MM.1S (cell line): ENCODE measurements at regions not wholly inside any gene's neighbourhood (a gene's known extent, or its start where the extent isn't known, plus 50 kb on each side); places are given as distances from the start of the nearest gene placed in this dataset.

Source experiments
- DNase-seq: peaks from one replicate; pipeline ENCODE4 v3.0.0-alpha.2; 2015
- H2AFZ ChIP-seq: fragments of 300-600 bp; sonication (generic); 2 replicates; pipeline ENCODE4 v1.6.0; 2016; ENCODE audit warnings: antibody characterized with exemption, low read length
- H3F3A ChIP-seq: fragments of 300-600 bp; sonication (generic); 2 replicates; pipeline ENCODE4 v1.6.1; 2016; ENCODE audit warnings: mild to moderate bottlenecking, antibody characterized with exemption, low read length, moderate library complexity, mixed read lengths; ENCODE audit not compliant: insufficient read depth
- H3K27ac ChIP-seq: fragments of 300-600 bp; sonication (generic); 2 replicates; pipeline ENCODE4 v1.5.1; 2016; ENCODE audit warnings: mild to moderate bottlenecking, low read length
- H3K27me3 ChIP-seq: fragments of 300-600 bp; sonication (generic); replicated peaks from 2 replicates; pipeline ENCODE4 v1.6.0; 2016; ENCODE audit warnings: low read length; ENCODE audit not compliant: insufficient read depth
- H3K36me3 ChIP-seq: fragments of 300-600 bp; sonication (generic); replicated peaks from 2 replicates; pipeline ENCODE4 v1.6.1; 2016; ENCODE audit warnings: mild to moderate bottlenecking, low read length, mixed read lengths; ENCODE audit not compliant: insufficient read depth
- H3K4me1 ChIP-seq: fragments of 300-600 bp; sonication (generic); 2 replicates; pipeline ENCODE4 v1.6.1; 2016; ENCODE audit warnings: low read length, mixed read lengths
- H3K4me2 ChIP-seq: fragments of 300-600 bp; sonication (generic); 2 replicates; pipeline ENCODE4 v1.6.0; 2016; ENCODE audit warnings: low read depth, low read length
- H3K4me3 ChIP-seq: fragments of 300-600 bp; sonication (generic); 2 replicates; pipeline ENCODE4 v1.5.1; 2016; ENCODE audit warnings: low read length, mixed read lengths
- H3K79me2 ChIP-seq: fragments of 300-600 bp; sonication (generic); 2 replicates; pipeline ENCODE4 v1.6.1; 2016; ENCODE audit warnings: mixed run types, low read length, mixed read lengths
- H3K9ac ChIP-seq: fragments of 300-600 bp; sonication (generic); 2 replicates; pipeline ENCODE4 v1.6.1; 2016; ENCODE audit warnings: low read length, mixed read lengths
- H3K9me2 ChIP-seq: fragments of 300-600 bp; sonication (generic); replicated peaks from 2 replicates; pipeline ENCODE4 v1.6.1; 2016; ENCODE audit warnings: mild to moderate bottlenecking, low read length, mixed read lengths; ENCODE audit not compliant: insufficient read depth
- H3K9me3 ChIP-seq: fragments of 300-600 bp; sonication (generic); replicated peaks from 2 replicates; pipeline ENCODE4 v1.6.1; 2016; ENCODE audit warnings: mild to moderate bottlenecking, low read length, mixed read lengths; ENCODE audit not compliant: insufficient read depth
- H4K20me1 ChIP-seq: fragments of 300-600 bp; sonication (generic); 2 replicates; pipeline ENCODE4 v1.6.1; 2016; ENCODE audit warnings: mild to moderate bottlenecking, low read length, moderate library complexity, mixed read lengths; ENCODE audit not compliant: insufficient read depth
- EZH2 ChIP-seq: fragments of 300-600 bp; sonication (generic); optimal IDR thresholded peaks from 2 replicates; pipeline ENCODE3; 2017; ENCODE audit warnings: low read depth, mild to moderate bottlenecking, antibody characterized with exemption, low read length, mixed read lengths
- EZH2phosphoT487 ChIP-seq: fragments of 300-600 bp; sonication (generic); IDR thresholded peaks from 2 replicates; pipeline ENCODE4 v1.6.1; 2018; ENCODE audit warnings: antibody characterized with exemption, low read length
- TF ChIP-seq, protein P1 (sequence below): fragments of 300-600 bp; sonication (generic); IDR thresholded peaks from 2 replicates; pipeline ENCODE4 v1.5.1; 2016; ENCODE audit warnings: antibody characterized with exemption, low read length, mixed read lengths

DNA sequence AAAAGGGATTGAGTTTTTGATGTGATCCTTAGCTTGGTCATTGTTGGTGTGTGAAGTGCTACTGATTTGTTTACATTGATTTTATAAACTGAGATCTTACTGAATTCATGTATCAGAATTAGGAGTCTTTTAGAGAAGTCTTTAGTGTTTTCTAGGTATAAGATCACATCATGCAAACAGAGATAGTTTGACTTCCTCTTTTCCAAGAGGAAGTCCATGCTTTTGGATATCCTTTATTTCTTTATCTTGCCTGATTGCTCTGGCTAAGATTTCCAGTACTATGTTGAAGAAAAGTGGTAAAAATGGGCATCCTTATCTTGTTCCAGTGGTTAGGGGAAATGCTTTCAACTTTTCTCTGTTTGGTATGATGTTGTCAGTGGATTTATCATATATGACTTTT lies 561.2 kb upstream of the SLITRK1 start:
- Histone ChIP-seq H3K4me3 (no peak overlapping the region), H3K9me3 (no peaks in the 10 kb centered on the region), H3K4me1 (no peaks in the 10 kb centered on the region), H3K36me3 (no peaks in the 10 kb centered on the region), H4K20me1 (no peaks in the 10 kb centered on the region), H3K27me3 (no peaks in the 10 kb centered on the region), H3K9me2 (no peaks in the 10 kb centered on the region), H3F3A (no peaks in the 10 kb centered on the region), H3K79me2 (no peaks in the 10 kb centered on the region), H2AFZ (no peak overlapping the region), H3K27ac (no peak overlapping the region), H3K9ac (no peak overlapping the region), H3K4me2 (no peak overlapping the region)
- DNase-seq = no peak
- TF ChIP-seq EZH2 = no peak
- TF ChIP-seq, protein P1, sequence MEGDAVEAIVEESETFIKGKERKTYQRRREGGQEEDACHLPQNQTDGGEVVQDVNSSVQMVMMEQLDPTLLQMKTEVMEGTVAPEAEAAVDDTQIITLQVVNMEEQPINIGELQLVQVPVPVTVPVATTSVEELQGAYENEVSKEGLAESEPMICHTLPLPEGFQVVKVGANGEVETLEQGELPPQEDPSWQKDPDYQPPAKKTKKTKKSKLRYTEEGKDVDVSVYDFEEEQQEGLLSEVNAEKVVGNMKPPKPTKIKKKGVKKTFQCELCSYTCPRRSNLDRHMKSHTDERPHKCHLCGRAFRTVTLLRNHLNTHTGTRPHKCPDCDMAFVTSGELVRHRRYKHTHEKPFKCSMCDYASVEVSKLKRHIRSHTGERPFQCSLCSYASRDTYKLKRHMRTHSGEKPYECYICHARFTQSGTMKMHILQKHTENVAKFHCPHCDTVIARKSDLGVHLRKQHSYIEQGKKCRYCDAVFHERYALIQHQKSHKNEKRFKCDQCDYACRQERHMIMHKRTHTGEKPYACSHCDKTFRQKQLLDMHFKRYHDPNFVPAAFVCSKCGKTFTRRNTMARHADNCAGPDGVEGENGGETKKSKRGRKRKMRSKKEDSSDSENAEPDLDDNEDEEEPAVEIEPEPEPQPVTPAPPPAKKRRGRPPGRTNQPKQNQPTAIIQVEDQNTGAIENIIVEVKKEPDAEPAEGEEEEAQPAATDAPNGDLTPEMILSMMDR = no peak
- TF ChIP-seq EZH2phosphoT487 = no peak

DNA sequence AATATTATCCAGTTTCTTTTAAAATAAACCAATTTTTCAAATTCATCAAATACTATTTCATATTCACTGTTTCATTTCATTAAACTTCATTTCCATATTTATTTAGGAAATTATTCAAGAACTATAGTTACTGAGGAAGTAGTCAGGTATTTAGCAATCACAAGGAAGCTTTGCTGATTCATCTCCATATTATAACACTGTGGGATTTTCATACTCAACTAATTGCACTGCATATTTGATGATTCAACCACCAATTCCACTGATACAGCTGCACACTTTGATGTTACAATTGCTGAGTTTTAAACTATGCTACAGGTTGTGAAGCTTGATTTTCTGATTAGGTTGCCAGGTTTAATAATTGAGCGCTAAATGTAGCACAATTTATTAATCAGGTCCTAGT lies 556.8 kb upstream of the SLITRK1 start:
- DNase-seq = no peak
- Histone ChIP-seq H3K4me2 (no peak overlapping the region), H3F3A (no peaks in the 10 kb centered on the region), H3K4me3 (no peak overlapping the region), H3K27ac (no peak overlapping the region), H2AFZ (no peak overlapping the region), H4K20me1 (no peaks in the 10 kb centered on the region), H3K79me2 (no peaks in the 10 kb centered on the region), H3K9me3 (no peaks in the 10 kb centered on the region), H3K36me3 (no peaks in the 10 kb centered on the region), H3K9ac (no peak overlapping the region), H3K9me2 (no peaks in the 10 kb centered on the region), H3K27me3 (no peaks in the 10 kb centered on the region), H3K4me1 (no peaks in the 10 kb centered on the region)
- no peak for TF ChIP-seq EZH2phosphoT487
- no peak for TF ChIP-seq EZH2
- TF ChIP-seq, protein P1 = no peak

DNA sequence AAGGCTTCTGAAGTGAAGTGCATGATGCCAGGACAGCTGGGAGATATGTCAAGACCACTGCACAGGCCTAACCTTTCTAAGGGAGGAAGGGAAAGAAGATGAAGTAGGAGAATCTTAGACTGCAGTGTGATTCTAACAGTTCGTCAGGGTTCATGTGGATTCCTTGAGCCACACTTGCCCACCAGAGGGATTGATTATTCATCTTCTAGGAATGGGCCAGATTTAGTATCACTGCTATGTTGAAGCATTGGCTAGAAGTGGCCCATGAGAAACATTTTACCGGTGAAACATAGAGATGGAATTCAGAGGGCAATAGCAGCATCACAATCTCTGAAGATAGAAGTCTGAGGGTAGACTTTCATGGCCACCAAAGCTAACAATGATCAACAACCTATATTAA lies 550.8 kb upstream of the SLITRK1 start:
- H3K79me2 ChIP-seq = no peaks in the 10 kb centered on the region
- no peaks in the 10 kb centered on the region for H3K27me3 ChIP-seq
- no peak overlapping the region for H3K27ac ChIP-seq
- no peak overlapping the region for H3K9ac ChIP-seq
- no peak for DNase-seq
- no peaks in the 10 kb centered on the region for H3K9me2 ChIP-seq
- H4K20me1 ChIP-seq = no peaks in the 10 kb centered on the region
- no peaks in the 10 kb centered on the region for H3K36me3 ChIP-seq
- TF ChIP-seq, protein P1 = no peak
- no peak for TF ChIP-seq EZH2
- no peak for TF ChIP-seq EZH2phosphoT487
- H3K9me3 ChIP-seq = no peaks in the 10 kb centered on the region
- H3F3A ChIP-seq = no peaks in the 10 kb centered on the region
- no peaks in the 10 kb centered on the region for H3K4me1 ChIP-seq
- no peak overlapping the region for H3K4me2 ChIP-seq
- no peak overlapping the region for H2AFZ ChIP-seq
- no peak overlapping the region for H3K4me3 ChIP-seq
